Heart right ventricle (tissue), 16 donors: ENCODE measurements at regions not wholly inside any gene's neighbourhood (a gene's known extent, or its start where the extent isn't known, plus 50 kb on each side); places are given as distances from the start of the nearest gene placed in this dataset.

ENCODE experiments used
- ATAC-seq, 8 donors: fragments of 200-7000 bp; cut with Tn5 transposase; one replicate each; pipeline ENCODE4 v1.9.1; 2020; ENCODE audit warnings: mild to moderate bottlenecking in 8 of 8, moderate library complexity in 8 of 8, moderate number of reproducible peaks in 1 of 8
- DNase-seq, 2 donors: peaks; one replicate each; pipeline ENCODE4 v3.0.0-alpha.2; 2020
- H3K27ac ChIP-seq, 10 donors: fragments of 200-600 bp; sonication (generic) in 2 of 10; one replicate each; pipeline versions ENCODE4 v1.5.0 to v1.8.0; 2020 to 2022; ENCODE audit warnings: mild to moderate bottlenecking in 3 of 10
- H3K27me3 ChIP-seq, 7 donors: fragments of 200-600 bp; one replicate each; pipeline ENCODE4 v1.8.0; 2021 to 2022; ENCODE audit warnings: mild to moderate bottlenecking in 2 of 7
- H3K36me3 ChIP-seq, 9 donors: fragments of 200-600 bp; sonication (generic) in 1 of 9; one replicate each; pipeline versions ENCODE4 v1.5.0 to v1.8.0; 2020 to 2022; ENCODE audit warnings: mild to moderate bottlenecking in 2 of 9
- H3K4me1 ChIP-seq, 9 donors: fragments of 200-600 bp; sonication (generic) in 1 of 9; one replicate each; pipeline versions ENCODE4 v1.5.0 to v1.8.0; 2020 to 2022; ENCODE audit warnings: mild to moderate bottlenecking in 4 of 9
- H3K4me3 ChIP-seq, 10 donors: fragments of 200-600 bp; sonication (generic) in 2 of 10; one replicate each; pipeline versions ENCODE4 v1.5.0 to v1.8.0; 2020 to 2022; ENCODE audit warnings: mild to moderate bottlenecking in 7 of 10, moderate library complexity in 2 of 10
- H3K9me3 ChIP-seq, 11 donors: fragments of 200-600 bp in 10 of 11; sonication (generic) in 2 of 11; one replicate each; pipeline versions ENCODE4 v1.5.0 to v1.8.0; 2013 to 2022; ENCODE audit warnings: mild to moderate bottlenecking in 2 of 11, control low read depth in 1 of 11, moderate library complexity in 1 of 11
- CTCF ChIP-seq, 9 donors: fragments of 200-600 bp; sonication (generic) in 2 of 9; IDR thresholded peaks; one replicate each; pipeline versions ENCODE4 v1.5.0 to v1.8.0; 2021 to 2022; ENCODE audit warnings: antibody characterized with exemption in 9 of 9, mild to moderate bottlenecking in 5 of 9, moderate library complexity in 1 of 9
- WGBS, 2 donors: extraction: QIAGEN DNeasy Blood & Tissue Kit; methylation state at CpG; one replicate each; pipeline ENCODE4 v1.1.7; 2013; ENCODE audit warnings: inconsistent platforms in 1 of 2; 5-methylcytosine and 5-hydroxymethylcytosine counted together
- intact Hi-C, 10 donors: fragments of 100-400 bp; cut with DNase I; formaldehyde crosslinking; loops; one replicate each; pipeline versions ENCODE4 v1.11.1 to v1.14.2; 2022
- donor health status: Arrhythmogenic right ventricular cardiomyopathy.
- donor health status: ischemic (EF 13 %, LVEDD 7.1; RV severe dilation, severe dysfunction).
- donor health status: healthy with polysubstance abuse.
- donor health status: DM: no; HTN: yes; CAD: no.
- donor health status: DM: no; HTN: no; CAD: no.
- donor health status: ischemic (EF 25% LVEDD 6.9; RV normal size, moderate dysfunction).
- donor health status: ischemic (EF 25% LVEDD 5.7; RV mildly dilated, moderate dysfunction).
- donor health status: healthy.
- donor health status: DM: yes; HTN: yes; CAD: no.
- donor health status: Ischemic cardiomyopathy.
- donor health status: ischemic (EF 35%, LVEDD 5.7; RV mildly dilated, moderate dysfunction).
- donor health status: nonischemic (EF 11% LVEDD 7.7; RV severe dilation, severe dysfunction).
- donor health status: DM: yes; HTN: yes; CAD: no.
- donor health status: PGD.
- donor health status: ischemic (EF 29% LVEDD 5.4; RV normal size, mild dysfunction).
- donor health status: nonischemic (EF 23%, LVEDD 6.1; RV moderate dilation, normal function).

GRCh38 chr3:118792191-118792590 is 242.5 kb downstream of the IGSF11 start:
- TF ChIP-seq CTCF (IDR thresholded peaks at IDR 0.05): no peak
- WGBS, 2 donors: 51 to 57% methylated on average over 4 of the region's 4 CpGs
- peaks cover 0 to 3% (median 0%) of the 10 kb centered on the region in 7 donors for H3K27me3 ChIP-seq
- H3K4me1 ChIP-seq: no peaks in the 10 kb centered on the region
- no peak overlapping the region for H3K27ac ChIP-seq
- intact Hi-C loops: no loop called here
- ATAC-seq: no peak
- DNase-seq: no peak
- H3K4me3 ChIP-seq: no peak overlapping the region
- no peaks in the 10 kb centered on the region for H3K36me3 ChIP-seq
- H3K9me3 ChIP-seq: no peaks in the 10 kb centered on the region

GRCh38 chr3:118793176-118793575 is 241.5 kb downstream of the IGSF11 start:
- H3K4me3 ChIP-seq: no peak overlapping the region
- intact Hi-C loops: no loop called here
- H3K4me1 ChIP-seq: no peaks in the 10 kb centered on the region
- H3K36me3 ChIP-seq: no peaks in the 10 kb centered on the region
- H3K9me3 ChIP-seq: no peaks in the 10 kb centered on the region
- ATAC-seq (no peak), DNase-seq (no peak)
- H3K27ac ChIP-seq: no peak overlapping the region
- TF ChIP-seq CTCF (IDR thresholded peaks at IDR 0.05): no peak
- peaks cover 0 to 3% (median 0%) of the 10 kb centered on the region in 7 donors for H3K27me3 ChIP-seq

GRCh38 chr3:118799303-118799702 is 235.3 kb downstream of the IGSF11 start:
- TF ChIP-seq CTCF (IDR thresholded peaks at IDR 0.05): no peak
- DNase-seq: no peak
- H3K4me3 ChIP-seq: no peak overlapping the region
- ATAC-seq: no peak
- intact Hi-C loops: no loop called here
- no peak overlapping the region for H3K27ac ChIP-seq
- 82 to 83% methylated on average over 3 of the region's 3 CpGs for WGBS, 2 donors
- H3K36me3 ChIP-seq: no peaks in the 10 kb centered on the region
- no peaks in the 10 kb centered on the region for H3K9me3 ChIP-seq
- peaks cover 0 to 14% (median 0%) of the 10 kb centered on the region in 9 donors for H3K4me1 ChIP-seq
- H3K27me3 ChIP-seq: peaks cover 0 to 4% (median 0%) of the 10 kb centered on the region in 7 donors

- WGBS, 2 donors: 43 to 57% methylated on average over 8 of the region's 8 CpGs
- H3K4me3 ChIP-seq: no peak overlapping the region
- H3K9me3 ChIP-seq: no peaks in the 10 kb centered on the region
- no peak overlapping the region for H3K27ac ChIP-seq
- intact Hi-C loops: no loop called here
- H3K4me1 ChIP-seq: peaks cover 0 to 14% (median 0%) of the 10 kb centered on the region in 9 donors
- ATAC-seq: peak; percentile 79 to 96 (median 92)
- TF ChIP-seq CTCF (IDR thresholded peaks at IDR 0.05): no peak
- DNase-seq: peak; percentile 59 to 71
- no peaks in the 10 kb centered on the region for H3K36me3 ChIP-seq
- H3K27me3 ChIP-seq: peaks cover 0 to 4% (median 0%) of the 10 kb centered on the region in 7 donors
Observed at GRCh38 chr3:118801899-118802298, 232.7 kb downstream of the IGSF11 start.
